ENCODE measurements at regions not wholly inside any gene's neighbourhood (a gene's known extent, or its start where the extent isn't known, plus 50 kb on each side); places are given as distances from the start of the nearest gene placed in this dataset.

GRCh38 chr13:34678154-34678553, 263.9 kb upstream of the NBEA start:
- no peak overlapping the region for H3K27ac Mint-ChIP-seq
- H3K4me3 Mint-ChIP-seq, result no peak overlapping the region
- no peaks in the 10 kb centered on the region for H3K36me3 Mint-ChIP-seq (ENCODE audit: low read depth)
- no peaks in the 10 kb centered on the region for H3K27me3 Mint-ChIP-seq
- H3K4me1 Mint-ChIP-seq, result no peaks in the 10 kb centered on the region
- no peaks in the 10 kb centered on the region for H3K9me3 Mint-ChIP-seq
- ATAC-seq (replicated peaks), result no peak

- no peak overlapping the region for H3K4me3 Mint-ChIP-seq
- H3K4me1 Mint-ChIP-seq, result no peaks in the 10 kb centered on the region
- no peaks in the 10 kb centered on the region for H3K27me3 Mint-ChIP-seq
- H3K9me3 Mint-ChIP-seq, result no peaks in the 10 kb centered on the region
- no peaks in the 10 kb centered on the region for H3K36me3 Mint-ChIP-seq (ENCODE audit: low read depth)
- no peak for ATAC-seq (replicated peaks)
- H3K27ac Mint-ChIP-seq, result no peak overlapping the region
Observed at GRCh38 chr13:34681405-34681955, 260.6 kb upstream of the NBEA start.

GRCh38 chr13:34695063-34695462, 247.0 kb upstream of the NBEA start:
- peaks cover 6% of the 10 kb centered on the region for H3K27me3 Mint-ChIP-seq
- ATAC-seq (replicated peaks), result no peak
- peaks cover 3% of the 10 kb centered on the region for H3K9me3 Mint-ChIP-seq
- no peaks in the 10 kb centered on the region for H3K36me3 Mint-ChIP-seq (ENCODE audit: low read depth)
- no peak overlapping the region for H3K4me3 Mint-ChIP-seq
- no peaks in the 10 kb centered on the region for H3K4me1 Mint-ChIP-seq
- no peak overlapping the region for H3K27ac Mint-ChIP-seq

GRCh38 chr13:34696296-34696695, 245.8 kb upstream of the NBEA start:
- Mint-ChIP-seq H3K27ac (no peak overlapping the region), H3K27me3 (peaks cover 3% of the 10 kb centered on the region), H3K4me3 (no peak overlapping the region), H3K4me1 (no peaks in the 10 kb centered on the region), H3K9me3 (no peaks in the 10 kb centered on the region), H3K36me3 (ENCODE audit: low read depth) (no peaks in the 10 kb centered on the region)
- no peak for ATAC-seq (replicated peaks)

- H3K4me3 Mint-ChIP-seq, result no peak overlapping the region
- H3K27ac Mint-ChIP-seq, result no peak overlapping the region
- peaks cover 3% of the 10 kb centered on the region for H3K27me3 Mint-ChIP-seq
- H3K4me1 Mint-ChIP-seq, result no peaks in the 10 kb centered on the region
- no peaks in the 10 kb centered on the region for H3K36me3 Mint-ChIP-seq (ENCODE audit: low read depth)
- no peak for ATAC-seq (replicated peaks)
- H3K9me3 Mint-ChIP-seq, result no peaks in the 10 kb centered on the region
Observed at GRCh38 chr13:34696741-34697140, 245.3 kb upstream of the NBEA start.

- H3K4me3 Mint-ChIP-seq, result no peak overlapping the region
- H3K27me3 Mint-ChIP-seq, result peaks cover 3% of the 10 kb centered on the region
- no peaks in the 10 kb centered on the region for H3K36me3 Mint-ChIP-seq (ENCODE audit: low read depth)
- no peak overlapping the region for H3K27ac Mint-ChIP-seq
- ATAC-seq (replicated peaks), result no peak
- no peaks in the 10 kb centered on the region for H3K9me3 Mint-ChIP-seq
- H3K4me1 Mint-ChIP-seq, result no peaks in the 10 kb centered on the region
Observed at GRCh38 chr13:34698945-34699344, 243.1 kb upstream of the NBEA start.

GRCh38 chr13:34700155-34700554, 241.9 kb upstream of the NBEA start:
- H3K4me3 Mint-ChIP-seq, result no peak overlapping the region
- H3K4me1 Mint-ChIP-seq, result no peaks in the 10 kb centered on the region
- no peaks in the 10 kb centered on the region for H3K36me3 Mint-ChIP-seq (ENCODE audit: low read depth)
- no peak overlapping the region for H3K27ac Mint-ChIP-seq
- no peaks in the 10 kb centered on the region for H3K9me3 Mint-ChIP-seq
- H3K27me3 Mint-ChIP-seq, result peaks cover 3% of the 10 kb centered on the region
- no peak for ATAC-seq (replicated peaks)

GRCh38 chr13:34701919-34702318, 240.2 kb upstream of the NBEA start:
- Mint-ChIP-seq H3K27me3 (no peaks in the 10 kb centered on the region), H3K9me3 (peaks cover 5% of the 10 kb centered on the region), H3K4me1 (no peaks in the 10 kb centered on the region), H3K27ac (no peak overlapping the region), H3K36me3 (ENCODE audit: low read depth) (no peaks in the 10 kb centered on the region), H3K4me3 (no peak overlapping the region)
- no peak for ATAC-seq (replicated peaks)

- H3K27ac Mint-ChIP-seq, result no peak overlapping the region
- no peaks in the 10 kb centered on the region for H3K36me3 Mint-ChIP-seq (ENCODE audit: low read depth)
- H3K4me1 Mint-ChIP-seq, result no peaks in the 10 kb centered on the region
- peaks cover 5% of the 10 kb centered on the region for H3K9me3 Mint-ChIP-seq
- no peaks in the 10 kb centered on the region for H3K27me3 Mint-ChIP-seq
- no peak overlapping the region for H3K4me3 Mint-ChIP-seq
- no peak for ATAC-seq (replicated peaks)
Observed at GRCh38 chr13:34708566-34709313, 233.3 kb upstream of the NBEA start.

- no peaks in the 10 kb centered on the region for H3K27me3 Mint-ChIP-seq
- no peaks in the 10 kb centered on the region for H3K36me3 Mint-ChIP-seq (ENCODE audit: low read depth)
- H3K4me1 Mint-ChIP-seq, result no peaks in the 10 kb centered on the region
- H3K27ac Mint-ChIP-seq, result no peak overlapping the region
- ATAC-seq (replicated peaks), result no peak
- no peak overlapping the region for H3K4me3 Mint-ChIP-seq
- peaks cover 2% of the 10 kb centered on the region for H3K9me3 Mint-ChIP-seq
Observed at GRCh38 chr13:34719060-34719875, 222.8 kb upstream of the NBEA start.

- H3K9me3 Mint-ChIP-seq, result no peaks in the 10 kb centered on the region
Observed at GRCh38 chr13:34720618-34721017, 221.5 kb upstream of the NBEA start.

GRCh38 chr13:34721631-34722595, 220.2 kb upstream of the NBEA start:
- no peaks in the 10 kb centered on the region for H3K4me1 Mint-ChIP-seq
- H3K27me3 Mint-ChIP-seq, result no peaks in the 10 kb centered on the region

More at GRCh38 chr13:34720618-34721017, 221.5 kb upstream of the NBEA start:
- no peaks in the 10 kb centered on the region for H3K36me3 Mint-ChIP-seq (ENCODE audit: low read depth)
- H3K4me3 Mint-ChIP-seq, result no peak overlapping the region
- ATAC-seq (replicated peaks), result no peak
- H3K4me1 Mint-ChIP-seq, result no peaks in the 10 kb centered on the region
- no peak overlapping the region for H3K27ac Mint-ChIP-seq
- H3K27me3 Mint-ChIP-seq, result no peaks in the 10 kb centered on the region

GRCh38 chr13:34722922-34723321, 219.1 kb upstream of the NBEA start:
- no peak overlapping the region for H3K27ac Mint-ChIP-seq
- no peaks in the 10 kb centered on the region for H3K27me3 Mint-ChIP-seq
- no peak for ATAC-seq (replicated peaks)
- no peaks in the 10 kb centered on the region for H3K9me3 Mint-ChIP-seq
- no peaks in the 10 kb centered on the region for H3K36me3 Mint-ChIP-seq (ENCODE audit: low read depth)
- no peak overlapping the region for H3K4me3 Mint-ChIP-seq
- H3K4me1 Mint-ChIP-seq, result no peaks in the 10 kb centered on the region

More at GRCh38 chr13:34721631-34722595, 220.2 kb upstream of the NBEA start:
- Mint-ChIP-seq H3K4me3 (no peak overlapping the region), H3K9me3 (no peaks in the 10 kb centered on the region), H3K27ac (no peak overlapping the region), H3K36me3 (ENCODE audit: low read depth) (no peaks in the 10 kb centered on the region)
- no peak for ATAC-seq (replicated peaks)

- Mint-ChIP-seq H3K36me3 (ENCODE audit: low read depth) (no peaks in the 10 kb centered on the region), H3K27ac (no peak overlapping the region), H3K9me3 (peaks cover 10% of the 10 kb centered on the region), H3K27me3 (no peaks in the 10 kb centered on the region), H3K4me1 (no peaks in the 10 kb centered on the region), H3K4me3 (no peak overlapping the region)
- ATAC-seq (replicated peaks), result no peak
Observed at GRCh38 chr13:34730961-34731360, 211.1 kb upstream of the NBEA start.
